Ovary (tissue), 3 donors: ENCODE measurements at regions not wholly inside any gene's neighbourhood (a gene's known extent, or its start where the extent isn't known, plus 50 kb on each side); places are given as distances from the start of the nearest gene placed in this dataset.

Source experiments
- POLR2A ChIP-seq: fragments of 450-650 bp; IDR thresholded peaks from one replicate; pipeline ENCODE4 v1.6.1; 2017; ENCODE audit warnings: antibody characterized with exemption, mild to moderate bottlenecking, moderate library complexity
- TF ChIP-seq, protein P1 (sequence below), 3 donors: fragments of 450-650 bp in 2 of 3; fragments of 200-600 bp in 1 of 3; IDR thresholded peaks; one replicate each; pipeline versions ENCODE4 v1.5.1 to v1.8.0; 2016 to 2022; ENCODE audit warnings: antibody characterized with exemption in 3 of 3, mild to moderate bottlenecking in 1 of 3
- donor health status: DM: no; HTN: no; CAD: no.

DNA sequence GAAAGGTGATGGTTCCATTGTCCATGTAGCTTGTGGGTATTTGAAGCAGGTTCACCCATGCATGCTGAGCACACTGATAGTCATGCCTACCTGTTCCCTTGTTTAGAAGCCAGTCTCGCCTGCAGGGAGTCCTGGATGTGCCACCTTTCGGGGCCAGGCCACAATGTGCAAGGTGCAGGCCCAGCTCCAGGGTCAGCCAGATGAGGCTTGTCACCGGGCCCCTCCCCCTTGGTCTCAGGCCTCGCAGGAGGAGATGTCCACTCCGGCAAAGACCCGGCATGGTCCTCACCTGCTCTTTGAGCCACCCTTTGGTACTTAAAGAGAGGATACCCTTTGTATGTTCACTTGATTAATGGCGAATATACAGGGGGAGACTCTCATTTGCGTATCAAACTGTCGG is 140.4 kb upstream of the RTL1 start:
- TF ChIP-seq, protein P1, sequence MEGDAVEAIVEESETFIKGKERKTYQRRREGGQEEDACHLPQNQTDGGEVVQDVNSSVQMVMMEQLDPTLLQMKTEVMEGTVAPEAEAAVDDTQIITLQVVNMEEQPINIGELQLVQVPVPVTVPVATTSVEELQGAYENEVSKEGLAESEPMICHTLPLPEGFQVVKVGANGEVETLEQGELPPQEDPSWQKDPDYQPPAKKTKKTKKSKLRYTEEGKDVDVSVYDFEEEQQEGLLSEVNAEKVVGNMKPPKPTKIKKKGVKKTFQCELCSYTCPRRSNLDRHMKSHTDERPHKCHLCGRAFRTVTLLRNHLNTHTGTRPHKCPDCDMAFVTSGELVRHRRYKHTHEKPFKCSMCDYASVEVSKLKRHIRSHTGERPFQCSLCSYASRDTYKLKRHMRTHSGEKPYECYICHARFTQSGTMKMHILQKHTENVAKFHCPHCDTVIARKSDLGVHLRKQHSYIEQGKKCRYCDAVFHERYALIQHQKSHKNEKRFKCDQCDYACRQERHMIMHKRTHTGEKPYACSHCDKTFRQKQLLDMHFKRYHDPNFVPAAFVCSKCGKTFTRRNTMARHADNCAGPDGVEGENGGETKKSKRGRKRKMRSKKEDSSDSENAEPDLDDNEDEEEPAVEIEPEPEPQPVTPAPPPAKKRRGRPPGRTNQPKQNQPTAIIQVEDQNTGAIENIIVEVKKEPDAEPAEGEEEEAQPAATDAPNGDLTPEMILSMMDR (IDR thresholded peaks at IDR 0.05), result no peak
- no peak for TF ChIP-seq POLR2A
